IMR-90 (cell line): ENCODE measurements at regions not wholly inside any gene's neighbourhood (a gene's known extent, or its start where the extent isn't known, plus 50 kb on each side); places are given as distances from the start of the nearest gene placed in this dataset.
"Not testable (repeated sequence)": the region's sequence is repeated elsewhere in the genome, so short reads cannot be mapped to it uniquely, and the experiment has no call there.

Experiments
- ATAC-seq: fragments of 200-7000 bp; cut with Tn5 transposase; 2 replicates; pipeline ENCODE4 v1.9.1; 2020; ENCODE audit warnings: low read depth, mild to moderate bottlenecking, moderate library complexity
- BruUV-seq: library from RNA; stranded (reverse); fragments of 400-500 nt; replicated peaks from 2 replicates; lab custom pipeline; 2021; lab: Mats Ljungman, UMichigan
- CTCF ChIA-PET: fragments of 300-600 bp; formaldehyde crosslinking; extraction: SDS; loops from one replicate; lab custom pipeline; 2021; ENCODE audit warnings: antibody characterized with exemption; lab: Yijun Ruan, JAX
- POLR2A ChIA-PET: fragments of 300-600 bp; sonication (Branson Sonifier 250); formaldehyde crosslinking; loops from one replicate; lab custom pipeline; 2022; ENCODE audit warnings: antibody characterized with exemption; ENCODE audit not compliant: unreplicated experiment; lab: Charles Lee
- DNase-seq: peaks from one replicate; pipeline ENCODE4 v3.0.0; 2013
- H2AFZ ChIP-seq: replicated peaks from 2 replicates; pipeline ENCODE3; 2013; ENCODE audit warnings: low read length, mild to moderate bottlenecking; ENCODE audit not compliant: poor library complexity
- H2AK5ac ChIP-seq: 2 replicates; pipeline ENCODE4 v1.6.1; 2013; ENCODE audit warnings: low read depth, low read length, inconsistent platforms
- H2AK9ac ChIP-seq: replicated peaks from 2 replicates; pipeline ENCODE3; 2013; ENCODE audit warnings: mild to moderate bottlenecking, low read depth, low read length, moderate library complexity; ENCODE audit not compliant: poor library complexity
- H2BK120ac ChIP-seq: 2 replicates; pipeline ENCODE4 v1.6.1; 2013; ENCODE audit warnings: low read depth, low read length, inconsistent platforms
- H2BK15ac ChIP-seq: 3 replicates; pipeline ENCODE4 v1.6.1; 2013; ENCODE audit warnings: low read depth, low read length, inconsistent platforms
- H2BK20ac ChIP-seq: 2 replicates; pipeline ENCODE4 v1.6.1; 2013; ENCODE audit warnings: low read depth, mild to moderate bottlenecking, inconsistent platforms, low read length, moderate library complexity
- H2BK5ac ChIP-seq: 2 replicates; pipeline ENCODE4 v1.6.1; 2013; ENCODE audit warnings: mild to moderate bottlenecking, low read depth, low read length, inconsistent platforms; ENCODE audit not compliant: poor library complexity, severe bottlenecking
- H3K14ac ChIP-seq: replicated peaks from 2 replicates; pipeline ENCODE4 v1.6.1; 2013; ENCODE audit warnings: low read depth, low read length, inconsistent platforms
- H3K18ac ChIP-seq: 2 replicates; pipeline ENCODE4 v1.6.1; 2013; ENCODE audit warnings: low read depth, low read length, control low read depth
- H3K23ac ChIP-seq: 2 replicates; pipeline ENCODE4 v1.6.1; 2013; ENCODE audit warnings: low read depth, low read length, inconsistent platforms
- H3K27ac ChIP-seq: 2 replicates; pipeline ENCODE4 v1.5.1; 2013; ENCODE audit warnings: mild to moderate bottlenecking, control low read depth, low read length; ENCODE audit not compliant: insufficient read depth
- H3K27me3 ChIP-seq: 2 replicates; pipeline ENCODE4 v1.6.1; 2013; ENCODE audit warnings: low read length; ENCODE audit not compliant: control insufficient read depth, insufficient read depth
- H3K36me3 ChIP-seq: 2 replicates; pipeline ENCODE4 v1.6.1; 2013; ENCODE audit warnings: low read length, mixed read lengths; ENCODE audit not compliant: control insufficient read depth, insufficient read depth
- H3K4ac ChIP-seq: 2 replicates; pipeline ENCODE4 v1.6.1; 2013; ENCODE audit warnings: low read depth, low read length, inconsistent platforms
- H3K4me1 ChIP-seq: 2 replicates; pipeline ENCODE4 v1.6.1; 2013; ENCODE audit warnings: low read length, mixed read lengths; ENCODE audit not compliant: control insufficient read depth, insufficient read depth
- H3K4me2 ChIP-seq: 2 replicates; pipeline ENCODE4 v1.6.1; 2013; ENCODE audit warnings: low read depth, mild to moderate bottlenecking, control low read depth, low read length, moderate library complexity
- H3K4me3 ChIP-seq: 2 replicates; pipeline ENCODE4 v1.5.1; 2013; ENCODE audit warnings: low read depth, mild to moderate bottlenecking, control low read depth, low read length, moderate library complexity; ENCODE audit not compliant: insufficient read depth
- H3K56ac ChIP-seq: 2 replicates; pipeline ENCODE4 v1.6.1; 2013; ENCODE audit warnings: low read length, inconsistent platforms; ENCODE audit not compliant: insufficient read depth; ENCODE audit errors: extremely low read depth
- H3K79me1 ChIP-seq, 2 experiments: 2 replicates each; pipeline ENCODE4 v1.6.1; 2013; ENCODE audit warnings: low read length in 2 of 2, inconsistent platforms in 1 of 2, low read depth in 1 of 2
- H3K9ac ChIP-seq: 2 replicates; pipeline ENCODE4 v1.6.1; 2013; ENCODE audit warnings: low read depth, low read length, control low read depth
- H3K9me1 ChIP-seq: 2 replicates; pipeline ENCODE4 v1.6.1; 2013; ENCODE audit warnings: low read length, inconsistent platforms; ENCODE audit not compliant: insufficient read depth
- H3K9me3 ChIP-seq: 2 replicates; pipeline ENCODE4 v1.6.1; 2013; ENCODE audit warnings: low read length; ENCODE audit not compliant: control insufficient read depth, insufficient read depth
- H4K20me1 ChIP-seq: 2 replicates; pipeline ENCODE4 v1.6.1; 2013; ENCODE audit warnings: low read length, inconsistent platforms; ENCODE audit not compliant: insufficient read depth
- H4K5ac ChIP-seq: 2 replicates; pipeline ENCODE4 v1.6.1; 2013; ENCODE audit warnings: mild to moderate bottlenecking, low read depth, low read length, control low read depth
- H4K8ac ChIP-seq, 2 experiments: 2 replicates each; pipeline ENCODE4 v1.6.1; 2013; ENCODE audit warnings: low read depth in 2 of 2, low read length in 2 of 2, control low read depth in 1 of 2, inconsistent platforms in 1 of 2
- H4K91ac ChIP-seq: 2 replicates; pipeline ENCODE4 v1.6.1; 2013; ENCODE audit warnings: low read depth, low read length, inconsistent platforms; ENCODE audit not compliant: insufficient read depth
- WGBS, 2 experiments: methylation state at CpG; one replicate each; pipeline versions ENCODE4 v1.1.5 to v1.1.7; 2013; ENCODE audit warnings: missing lambda C conversion rate in 2 of 2; ENCODE audit not compliant: insufficient read length in 1 of 2; ENCODE audit errors: extremely low coverage in 2 of 2; 5-methylcytosine and 5-hydroxymethylcytosine counted together
- dilution Hi-C: fragments of 300-500 bp; cut with HindIII; formaldehyde crosslinking; loops from one replicate; pipeline ENCODE4 v1.14.3; 2018; ENCODE audit warnings: low sequenced_read_pairs; ENCODE audit not compliant: unreplicated experiment
- in situ Hi-C: fragments of 300-500 bp; cut with MboI; formaldehyde crosslinking; loops from 3 replicates; pipeline ENCODE4 v1.14.3; 2019; ENCODE audit warnings: low sequenced_read_pairs, inconsistent platforms, mixed read lengths
- intact Hi-C: fragments of 100-400 bp; cut with micrococcal nuclease; formaldehyde crosslinking; loops from 2 replicates; pipeline ENCODE4 v1.10.0; 2022

GRCh38 chr14:25370057-25370456 is 320.1 kb upstream of the STXBP6 start:
- H3K23ac ChIP-seq, H3K4me2 ChIP-seq, H4K5ac ChIP-seq, in situ Hi-C loops, H2AFZ ChIP-seq, H3K4me3 ChIP-seq, H4K20me1 ChIP-seq, H3K27ac ChIP-seq, H2BK15ac ChIP-seq, H3K36me3 ChIP-seq, DNase-seq, H3K14ac ChIP-seq, H2AK9ac ChIP-seq, H3K79me1 ChIP-seq, CTCF ChIA-PET, H4K8ac ChIP-seq, BruUV-seq, H3K56ac ChIP-seq, H2BK5ac ChIP-seq, H3K9ac ChIP-seq, POLR2A ChIA-PET, H3K9me3 ChIP-seq, H2BK20ac ChIP-seq, H3K4ac ChIP-seq, H2BK120ac ChIP-seq, H4K91ac ChIP-seq, dilution Hi-C loops, H3K4me1 ChIP-seq, H2AK5ac ChIP-seq, intact Hi-C loops, H3K9me1 ChIP-seq, H3K27me3 ChIP-seq, H3K18ac ChIP-seq, ATAC-seq: not testable (repeated sequence)
- 0% methylated on average over 1 of the region's 10 CpGs; no CpG with 5 or more reads in 1 of the 2 experiments for WGBS, 2 experiments
